Fibroblast of lung (primary cell): ENCODE measurements at regions not wholly inside any gene's neighbourhood (a gene's known extent, or its start where the extent isn't known, plus 50 kb on each side); places are given as distances from the start of the nearest gene placed in this dataset.

Experiments
- CTCF ChIP-seq, 2 donors: IDR thresholded peaks in 1 of 2; conservative IDR thresholded peaks in 1 of 2; 1 replicate in 1 of 2; 2 replicates in 1 of 2; pipeline ENCODE4 v1.5.1; 2011 to 2012; ENCODE audit warnings: low read length in 2 of 2, control low read depth in 1 of 2, inconsistent platforms in 1 of 2, low read depth in 1 of 2, mild to moderate bottlenecking in 1 of 2
- EZH2 ChIP-seq: IDR thresholded peaks from 2 replicates; pipeline ENCODE4 v1.5.1; 2012; ENCODE audit warnings: low read length, control low read depth, mild to moderate bottlenecking; ENCODE audit errors: missing control alignments

- no peak for TF ChIP-seq CTCF (conservative IDR thresholded peaks at IDR 0.05 in 1 of 2, IDR thresholded peaks at IDR 0.05 in 1 of 2; ENCODE audit: low read depth in 1 of 2, low read length in 2 of 2)
- TF ChIP-seq EZH2 = no peak
Observed at GRCh38 chr5:34564710-34565235, 91.4 kb upstream of the RAI14 start.
